Stimulated activated CD4-positive, alpha-beta T cell treated with anti-CD3 and anti-CD28 coated beads, Interleukin-4, amount 100 ng/mL, for 24 hours (primary cell): ENCODE measurements at regions not wholly inside any gene's neighbourhood (a gene's known extent, or its start where the extent isn't known, plus 50 kb on each side); places are given as distances from the start of the nearest gene placed in this dataset.
"Not testable (repeated sequence)": the region's sequence is repeated elsewhere in the genome, so short reads cannot be mapped to it uniquely, and the experiment has no call there.

Experiments
- DNase-seq: peaks from one replicate; pipeline ENCODE4 v3.0.0-alpha.2; 2020

- DNase-seq = no peak
Observed at GRCh38 chr2:226118471-226119429, 680.9 kb downstream of the IRS1 start.

DNA sequence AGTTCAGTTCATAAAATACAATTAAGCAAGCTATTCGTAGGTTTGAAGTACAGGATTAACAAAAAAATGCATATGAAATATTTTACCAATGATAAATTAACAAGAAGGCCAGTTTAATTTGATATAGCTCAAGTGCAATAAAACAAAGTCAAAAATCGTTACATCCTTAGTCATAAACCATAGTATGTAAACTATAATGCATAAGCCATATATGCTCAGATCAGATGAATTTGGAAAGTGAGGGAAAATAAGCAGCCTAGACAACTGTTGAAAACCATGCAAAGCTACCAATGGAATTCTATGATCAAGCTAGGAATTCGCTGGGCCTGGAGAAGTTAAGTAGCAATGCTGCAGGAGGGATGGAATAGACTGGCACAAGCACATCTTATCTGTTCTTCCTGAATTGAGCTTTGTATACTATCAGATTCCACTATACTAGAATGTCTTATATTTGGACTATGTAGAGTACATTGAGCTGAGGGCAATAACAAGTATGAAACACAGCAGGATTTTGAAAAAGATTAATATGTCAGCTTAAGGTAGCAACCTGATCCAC is 682.0 kb downstream of the IRS1 start:
- no peak for DNase-seq

- no peak for DNase-seq
Observed at GRCh38 chr2:226116346-226116745, 683.3 kb downstream of the IRS1 start.

DNA sequence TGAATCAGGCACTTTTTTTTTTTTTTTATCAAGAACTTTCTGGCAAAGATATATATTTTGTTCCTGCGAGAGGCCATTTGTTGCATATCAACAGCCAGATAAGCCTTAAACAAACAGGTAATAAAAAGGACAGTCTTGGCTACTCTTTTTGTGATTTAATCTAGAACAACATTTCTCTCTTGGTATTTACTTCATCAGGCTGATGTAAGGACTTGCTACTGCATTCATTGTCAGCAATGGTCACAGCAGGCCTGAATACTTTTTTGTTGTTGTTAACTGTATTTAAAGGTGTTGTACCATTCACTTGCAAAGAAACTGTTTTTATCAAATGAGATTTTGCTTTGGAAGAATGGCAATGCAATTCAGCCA is 683.8 kb downstream of the IRS1 start:
- no peak for DNase-seq

DNA sequence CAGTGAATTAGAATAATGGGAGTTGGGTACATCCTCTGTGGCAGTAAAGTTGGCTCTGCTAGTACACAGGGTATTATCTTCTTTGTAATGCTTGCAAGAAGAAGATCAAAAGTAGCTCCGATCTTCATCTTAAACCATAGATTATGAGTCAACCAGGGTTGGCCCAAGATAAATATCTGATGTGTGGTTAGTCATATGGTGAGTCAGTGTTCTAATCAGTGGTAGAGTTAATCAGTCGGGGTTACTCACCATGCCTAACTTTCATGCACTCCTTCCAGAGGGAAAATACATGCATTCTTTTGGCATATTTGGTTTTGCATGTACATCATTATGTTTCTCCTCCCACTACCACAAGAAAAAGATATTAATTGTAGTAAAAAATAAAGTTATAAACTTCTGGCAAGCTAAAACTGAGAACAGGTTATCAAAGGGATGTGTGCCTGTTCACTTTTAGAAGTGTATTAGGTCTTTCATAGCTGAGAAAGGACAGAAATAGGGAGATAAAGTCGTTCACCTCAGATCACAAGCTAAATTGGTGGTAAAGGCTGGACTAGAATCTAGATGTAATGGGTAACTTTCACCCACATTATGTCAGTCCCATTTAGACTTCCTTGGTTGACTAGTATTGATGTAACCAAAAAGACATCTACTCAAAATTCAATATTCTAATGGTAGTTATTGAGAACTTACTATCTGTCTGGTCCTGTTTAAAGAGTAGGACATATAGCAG is 684.4 kb downstream of the IRS1 start:
- peak; percentile 13 for DNase-seq

DNA sequence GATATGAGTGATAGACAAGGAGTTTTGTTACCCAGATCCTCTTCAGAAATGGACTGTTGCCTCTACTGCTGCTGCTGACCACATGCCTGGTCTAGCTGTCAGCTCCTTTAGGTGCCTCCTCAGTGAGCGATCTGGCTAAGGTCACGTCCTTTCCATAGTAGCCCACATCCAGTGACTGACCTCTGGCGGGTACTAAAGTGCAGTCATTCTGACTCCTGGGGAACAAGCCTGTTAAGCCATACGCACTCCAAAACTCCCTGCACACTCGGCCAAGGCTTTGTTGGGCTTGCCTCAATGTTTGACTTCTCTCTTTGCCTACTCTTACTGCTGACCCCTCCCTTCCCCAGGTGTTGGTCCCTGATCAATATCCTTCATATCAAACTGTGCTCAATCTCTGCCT is 685.2 kb downstream of the IRS1 start:
- no peak for DNase-seq

DNA sequence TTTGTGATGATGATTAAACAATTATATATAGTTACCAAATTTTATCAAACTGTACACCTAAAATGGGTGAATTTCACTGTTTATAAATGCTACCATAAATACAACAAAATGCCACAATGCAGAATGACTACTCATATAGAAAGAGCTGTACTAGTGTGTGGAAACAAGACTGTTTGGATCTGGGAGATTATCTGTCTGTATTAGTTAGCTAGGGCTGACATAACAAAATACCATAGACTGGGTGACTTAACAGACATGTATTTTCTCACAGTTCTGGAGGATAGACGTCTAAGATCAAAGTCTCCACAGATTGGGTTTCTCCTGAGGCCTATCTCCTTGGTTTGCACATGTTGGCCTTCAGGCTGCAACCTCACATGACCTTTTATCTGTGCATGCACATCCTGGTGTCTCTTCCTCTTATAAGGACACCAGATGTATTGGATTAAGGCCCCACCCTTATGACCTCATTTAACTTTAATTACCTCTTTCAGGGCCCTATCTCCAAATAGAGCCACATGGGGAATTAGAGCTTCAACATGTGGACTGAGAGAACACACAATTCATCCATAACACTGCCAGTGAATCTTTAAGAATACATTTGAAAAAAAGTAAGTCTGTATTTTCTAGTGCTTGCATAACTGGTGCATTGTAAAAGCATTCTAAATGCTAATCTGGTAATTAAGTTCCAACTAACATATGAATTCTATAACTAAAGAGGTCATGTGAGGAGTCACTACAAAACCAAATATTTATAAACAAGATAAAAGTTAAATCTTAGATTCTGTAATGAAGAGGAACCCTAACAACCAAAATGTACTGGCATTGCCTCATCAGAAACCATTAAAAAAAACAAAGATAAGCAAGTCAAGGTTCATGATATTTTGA is 699.6 kb downstream of the NYAP2 start:
- no peak for DNase-seq

DNA sequence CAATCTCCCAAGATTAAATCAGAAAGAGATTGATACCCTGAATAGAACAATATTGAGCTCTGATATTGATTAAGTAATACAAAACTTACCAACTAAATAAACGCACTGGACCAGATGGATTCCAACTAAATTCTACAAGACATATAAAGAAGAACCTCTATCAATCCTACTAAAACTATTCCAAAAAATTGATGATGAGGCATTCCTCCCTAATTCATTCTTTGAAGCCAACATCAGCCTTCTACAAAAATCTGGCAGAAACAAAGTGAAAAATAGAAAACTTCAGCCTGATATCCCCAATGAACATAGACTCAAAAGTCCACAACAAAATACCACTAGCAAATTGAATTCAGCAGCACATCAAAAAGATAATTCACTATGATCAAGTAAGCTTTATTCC is 695.5 kb downstream of the NYAP2 start:
- DNase-seq = no peak

- DNase-seq = no peak
Observed at GRCh38 chr2:226093364-226093763, 693.9 kb downstream of the NYAP2 start.

DNA sequence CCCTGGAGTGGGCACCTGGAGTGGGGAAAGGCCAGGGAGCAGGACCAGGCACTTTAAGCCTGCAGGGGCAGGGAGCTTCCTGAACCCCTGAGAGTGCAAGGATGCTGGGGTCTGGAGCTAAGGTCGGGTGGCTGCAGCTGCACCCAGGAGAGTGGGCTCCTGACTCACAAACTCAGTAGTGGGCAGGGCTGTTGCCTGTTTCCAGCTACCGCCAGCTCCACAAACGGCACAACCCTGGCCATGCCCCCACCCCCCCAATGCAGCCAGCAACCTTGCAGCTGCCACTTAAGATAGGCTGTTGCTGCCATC is 688.8 kb downstream of the NYAP2 start:
- DNase-seq = no peak

DNA sequence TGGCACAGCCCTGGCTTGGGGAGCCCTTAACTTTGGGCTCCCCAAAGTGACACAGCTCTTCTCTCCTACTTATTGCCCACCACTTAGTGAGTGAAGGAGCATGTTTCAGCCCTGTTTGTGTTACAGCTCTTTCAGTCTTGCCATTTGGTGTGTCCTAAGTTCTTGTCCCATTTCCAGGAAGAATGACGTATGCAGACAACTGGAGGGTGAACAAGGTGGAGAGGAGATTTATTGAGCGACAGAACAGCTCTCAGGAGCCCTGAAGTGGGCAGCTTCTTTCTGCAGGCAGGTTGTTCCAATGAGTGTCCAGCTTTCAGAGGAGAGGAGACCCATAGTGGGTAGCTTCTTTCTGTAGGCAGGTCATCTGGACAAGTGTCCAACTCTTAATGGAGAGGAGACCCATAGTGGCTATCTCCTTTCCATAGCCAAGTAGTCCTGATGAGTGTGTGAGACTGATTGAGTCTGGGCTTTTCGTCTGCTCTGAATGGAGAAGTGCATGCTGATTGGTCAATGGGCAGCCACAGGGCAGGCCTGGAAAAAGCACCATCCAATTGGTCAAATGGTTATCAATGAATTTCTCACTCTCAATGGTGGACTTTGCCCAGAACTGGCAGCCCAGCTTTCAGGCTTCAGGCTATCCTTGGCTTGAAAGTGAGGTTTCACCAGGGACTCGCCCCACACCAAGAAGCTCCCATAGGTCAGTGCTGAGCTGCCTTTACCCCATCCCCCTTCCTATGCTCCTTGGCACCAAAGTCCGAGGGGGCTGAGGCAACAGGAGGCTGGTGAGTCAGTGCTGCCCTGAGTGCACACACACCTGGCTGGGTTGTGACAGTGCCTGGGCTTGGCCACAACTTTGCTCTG is 688.2 kb downstream of the NYAP2 start:
- no peak for DNase-seq

- no peak for DNase-seq
Observed at GRCh38 chr2:226087051-226087450, 687.5 kb downstream of the NYAP2 start.

- no peak for DNase-seq
Observed at GRCh38 chr2:226086190-226086589, 686.7 kb downstream of the NYAP2 start.

DNA sequence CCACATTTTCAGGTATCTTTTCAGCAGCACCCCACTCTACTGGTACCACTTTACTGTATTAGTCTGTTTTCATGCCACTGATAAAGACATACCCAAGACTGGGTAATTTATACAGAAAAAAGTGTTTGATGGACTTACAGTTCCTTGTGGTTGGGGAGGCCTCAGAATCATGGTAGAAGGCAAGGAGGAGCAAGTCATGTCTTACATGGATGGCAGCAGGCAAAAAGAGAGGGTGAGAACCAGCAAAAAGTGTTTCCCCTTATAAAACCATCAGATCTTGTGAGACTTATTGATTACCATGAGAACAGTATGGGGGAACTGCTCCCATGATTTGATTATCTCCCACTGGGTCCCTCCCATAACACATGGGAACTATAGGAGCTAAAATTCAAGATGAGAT is 685.9 kb downstream of the NYAP2 start:
- not testable (repeated sequence) for DNase-seq

DNA sequence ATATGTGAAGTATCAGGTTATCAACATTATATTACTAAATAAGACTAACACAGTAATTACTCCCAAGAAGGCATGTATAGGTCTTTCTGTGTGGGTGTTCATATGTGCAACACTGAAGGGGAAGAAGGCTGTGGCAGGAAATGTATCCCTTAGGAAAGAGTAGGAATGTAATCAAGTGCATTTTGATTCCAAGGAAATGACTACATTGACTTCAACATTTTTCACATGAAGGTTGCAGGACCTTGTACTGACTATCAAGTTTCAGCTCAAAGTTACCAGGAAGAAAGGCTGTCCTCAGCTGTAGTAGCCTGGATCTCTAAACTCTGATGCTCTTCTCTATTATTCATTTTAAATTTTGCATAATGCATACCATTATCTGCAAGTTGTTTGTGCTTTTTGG is 680.8 kb downstream of the NYAP2 start:
- no peak for DNase-seq

DNA sequence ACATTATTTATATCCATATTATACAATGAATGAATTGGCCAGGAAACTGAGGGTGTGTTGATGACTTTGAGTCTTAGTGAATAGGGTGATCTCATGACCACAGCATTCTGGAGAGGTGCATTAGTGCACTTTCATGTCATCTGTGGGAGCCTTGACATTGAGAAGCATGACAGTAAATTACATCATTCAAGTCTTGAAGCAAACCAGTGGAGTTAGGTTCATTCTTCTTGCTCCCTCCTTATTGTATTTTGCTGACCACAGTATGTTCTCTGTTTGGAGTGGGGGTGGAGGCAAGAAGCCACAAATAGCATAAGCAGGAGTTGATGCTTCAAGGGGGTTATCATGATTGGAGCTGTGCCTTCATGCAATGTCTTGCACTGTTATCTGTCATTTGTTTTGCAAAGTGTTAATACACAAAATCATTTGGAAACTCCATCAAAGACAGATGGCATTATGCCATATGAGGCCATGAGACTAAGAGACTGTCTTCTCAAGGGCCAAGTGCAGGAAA is 680.2 kb downstream of the NYAP2 start:
- DNase-seq = no peak

DNA sequence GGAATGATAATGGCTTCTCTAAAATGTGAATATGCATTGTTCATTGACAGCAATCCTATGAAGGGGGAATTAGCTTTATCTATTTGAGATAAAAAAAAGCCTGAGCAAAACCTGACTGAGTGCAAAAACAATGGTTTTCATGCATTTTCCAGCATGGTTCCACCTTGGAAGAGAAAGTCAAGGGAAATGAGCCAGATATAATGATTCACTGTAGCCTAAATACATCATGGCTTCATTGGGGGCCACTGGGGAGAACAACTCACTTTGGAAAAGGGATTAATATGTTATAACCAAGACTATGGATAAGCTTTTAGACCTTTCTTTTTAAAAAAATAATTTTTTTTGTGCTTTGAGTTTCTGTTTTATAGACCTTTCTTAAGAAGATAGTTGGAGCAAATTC is 679.7 kb downstream of the NYAP2 start:
- no peak for DNase-seq

GRCh38 chr2:226078666-226079065 is 679.2 kb downstream of the NYAP2 start:
- no peak for DNase-seq

DNA sequence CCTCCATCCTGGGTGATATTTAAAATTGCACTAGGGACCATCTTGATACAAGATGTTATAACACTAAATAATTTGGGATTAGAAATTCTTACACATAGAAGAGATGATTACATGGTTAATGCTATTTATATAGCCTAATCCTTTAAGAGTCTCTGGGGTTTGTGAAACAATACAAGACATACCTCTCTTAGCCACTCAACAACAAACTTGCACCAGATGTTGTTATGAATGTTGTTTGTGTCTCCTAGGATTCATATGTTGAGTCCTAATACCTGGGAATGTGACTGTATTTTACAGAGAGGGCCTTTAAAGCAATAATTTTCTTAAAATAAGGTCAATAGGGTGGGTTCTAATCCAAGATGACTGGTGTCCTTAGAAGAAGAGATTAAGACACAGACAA is 678.3 kb downstream of the NYAP2 start:
- no peak for DNase-seq

DNA sequence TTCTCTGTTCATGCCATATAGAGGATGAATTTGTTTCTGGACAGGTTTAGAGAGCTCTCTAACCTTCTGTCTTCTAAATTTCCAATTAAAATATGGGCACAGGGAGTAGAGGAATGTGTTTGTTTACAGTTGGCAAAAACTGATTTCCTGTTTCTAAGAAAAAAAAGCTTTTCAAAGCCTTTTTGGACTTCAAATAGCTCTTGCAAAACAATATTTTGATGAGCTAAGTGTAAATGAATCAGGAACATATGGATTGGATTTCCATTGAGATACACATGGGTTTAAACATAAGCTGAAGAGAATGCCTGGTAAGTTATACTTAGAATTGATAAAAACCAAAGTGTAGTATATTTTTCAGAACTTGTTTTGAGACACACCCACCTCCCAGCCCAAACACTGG is 677.5 kb downstream of the NYAP2 start:
- DNase-seq = no peak

GRCh38 chr2:226076529-226076928 is 677.0 kb downstream of the NYAP2 start:
- no peak for DNase-seq

- no peak for DNase-seq
Observed at GRCh38 chr2:226074391-226074790, 674.9 kb downstream of the NYAP2 start.
